HepG2 (cell line): ENCODE measurements at regions not wholly inside any gene's neighbourhood (a gene's known extent, or its start where the extent isn't known, plus 50 kb on each side); places are given as distances from the start of the nearest gene placed in this dataset.

ENCODE experiments used
- ATAC-seq: fragments of 200-7000 bp; cut with Tn5 transposase; 3 replicates; pipeline ENCODE4 v1.9.1; 2020; ENCODE audit warnings: mild to moderate bottlenecking, moderate library complexity
- BruUV-seq: library from RNA; stranded (reverse); fragments of 400-500 nt; replicated peaks from 2 replicates; lab custom pipeline; 2021; lab: Mats Ljungman, UMichigan
- CTCF ChIA-PET: fragments of 300-600 bp; formaldehyde crosslinking; extraction: SDS; loops from one replicate; lab custom pipeline; 2021; ENCODE audit warnings: low total read pairs, inconsistent platforms, low intra/inter-chr PET ratio; lab: Yijun Ruan, JAX
- POLR2A ChIA-PET: fragments of 350-600 bp; sonication (Branson Sonifier 250); formaldehyde crosslinking; loops from one replicate; lab custom pipeline; 2020; ENCODE audit warnings: antibody characterized with exemption, inconsistent platforms; lab: Yijun Ruan, JAX
- DNase-seq: peaks from one replicate; pipeline ENCODE4 v3.0.0-alpha.2; 2015; ENCODE audit warnings: low spot score
- FAIRE-seq: peaks from 3 replicates; lab custom pipeline; 2011; peaks lifted over from hg19 to GRCh38; lab: Jason Lieb, UNC
- H2AFZ ChIP-seq: one replicate; pipeline ENCODE4 v1.6.1; 2011; ENCODE audit warnings: low read length, inconsistent platforms
- H3K27ac ChIP-seq: fragments of 300-600 bp; 3 replicates; pipeline ENCODE4 v1.8.0; 2011; ENCODE audit warnings: mixed run types, mild to moderate bottlenecking, mixed read lengths, low read length, inconsistent platforms; ENCODE audit not compliant: insufficient read depth; ENCODE audit errors: extremely low read length
- H3K27me3 ChIP-seq, 2 experiments: fragments of 200-600 bp in 1 of 2; 2 replicates in 1 of 2; 3 replicates in 1 of 2; pipeline versions ENCODE4 v1.6.0 to v1.8.0; 2011; ENCODE audit warnings: low read length in 2 of 2, mild to moderate bottlenecking in 2 of 2, moderate library complexity in 2 of 2, inconsistent platforms in 1 of 2; ENCODE audit not compliant: insufficient read depth in 2 of 2, control insufficient read depth in 1 of 2
- H3K36me3 ChIP-seq, 2 experiments: fragments of 200-600 bp in 1 of 2; replicated peaks in 1 of 2; 2 replicates in 1 of 2; 3 replicates in 1 of 2; pipeline versions ENCODE4 v1.5.1 to v1.8.0; 2011; ENCODE audit warnings: low read length in 2 of 2, inconsistent platforms in 1 of 2; ENCODE audit not compliant: insufficient read depth in 2 of 2, control insufficient read depth in 1 of 2
- H3K4me1 ChIP-seq: 2 replicates; pipeline ENCODE4 v1.5.1; 2012; ENCODE audit warnings: low read length, inconsistent platforms; ENCODE audit not compliant: insufficient read depth
- H3K4me2 ChIP-seq: 2 replicates; pipeline ENCODE4 v1.6.0; 2011; ENCODE audit warnings: low read depth, low read length, inconsistent platforms
- H3K4me3 ChIP-seq, 3 experiments: fragments of 200-600 bp in 1 of 3; sonication (generic), shearing (Covaris generic) in 1 of 3; replicated peaks in 1 of 3; 2 replicates each; pipeline ENCODE4 v1.5.1; 2011 to 2016; ENCODE audit warnings: low read length in 3 of 3, inconsistent platforms in 2 of 3, low read depth in 2 of 3, mild to moderate bottlenecking in 2 of 3, control low read depth in 1 of 3, mixed read lengths in 1 of 3; ENCODE audit not compliant: insufficient read depth in 1 of 3
- H3K79me2 ChIP-seq: one replicate; pipeline ENCODE4 v1.6.1; 2011; ENCODE audit warnings: low read length, inconsistent platforms; ENCODE audit not compliant: insufficient read depth
- H3K9ac ChIP-seq: 2 replicates; pipeline ENCODE4 v1.6.0; 2011; ENCODE audit warnings: mild to moderate bottlenecking, low read depth, low read length, inconsistent platforms; ENCODE audit not compliant: insufficient read depth
- H3K9me3 ChIP-seq: 2 replicates; pipeline ENCODE4 v1.5.1; 2012; ENCODE audit warnings: mild to moderate bottlenecking, low read length
- H4K20me1 ChIP-seq: 2 replicates; pipeline ENCODE4 v1.6.0; 2011; ENCODE audit warnings: inconsistent platforms, mild to moderate bottlenecking, low read length, moderate library complexity; ENCODE audit not compliant: insufficient read depth
- ATRX ChIP-seq: sonication (generic); formaldehyde crosslinking; IDR thresholded peaks from 2 replicates; pipeline ENCODE4 v1.4.0; 2020; ENCODE audit warnings: missing genetic modification reagents, borderline replicate concordance
- BRCA1 ChIP-seq: sonication (generic); formaldehyde crosslinking; IDR thresholded peaks from 2 replicates; pipeline ENCODE4 v1.4.0; 2020; ENCODE audit warnings: missing genetic modification reagents
- DBP ChIP-seq: sonication (generic); formaldehyde crosslinking; IDR thresholded peaks from 2 replicates; pipeline ENCODE4 v1.4.0; 2020; ENCODE audit warnings: missing genetic modification reagents; ENCODE audit errors: not compliant biosample characterization
- FOXM1 ChIP-seq: sonication (generic); formaldehyde crosslinking; IDR thresholded peaks from 2 replicates; pipeline ENCODE4 v1.5.0; 2020; ENCODE audit warnings: missing genetic modification reagents
- GABPA ChIP-seq, 2 experiments: IDR thresholded peaks; 2 replicates each; pipeline ENCODE4 v1.6.1; 2011 to 2016; ENCODE audit warnings: low read depth in 2 of 2, low read length in 1 of 2, missing biosample characterization in 1 of 2, missing genetic modification characterization in 1 of 2
- GMEB2 ChIP-seq: IDR thresholded peaks from 2 replicates; pipeline ENCODE4 v1.6.1; 2016; ENCODE audit warnings: missing biosample characterization, missing genetic modification reagents, low read depth
- GPN1 ChIP-seq: sonication (generic); formaldehyde crosslinking; IDR thresholded peaks from 2 replicates; pipeline ENCODE4 v1.5.1; 2020; ENCODE audit warnings: missing genetic modification reagents, borderline replicate concordance
- NKX3-1 ChIP-seq: sonication (generic); formaldehyde crosslinking; IDR thresholded peaks from 2 replicates; pipeline ENCODE4 v1.5.0; 2020; ENCODE audit warnings: missing genetic modification reagents
- PCBP1 ChIP-seq: fragments of 200-400 bp; formaldehyde crosslinking; IDR thresholded peaks from 2 replicates; pipeline ENCODE4 v1.6.1; 2017; ENCODE audit warnings: mild to moderate bottlenecking, low read depth, low read length, borderline replicate concordance
- POLR2G ChIP-seq: fragments of 200-400 bp; formaldehyde crosslinking; IDR thresholded peaks from 2 replicates; pipeline ENCODE4 v1.6.1; 2018; ENCODE audit warnings: mild to moderate bottlenecking, low read depth, low read length, moderate library complexity
- ZBTB26 ChIP-seq: IDR thresholded peaks from 2 replicates; pipeline ENCODE4 v1.6.1; 2016; ENCODE audit warnings: missing compliant biosample characterization, missing genetic modification reagents, borderline replicate concordance
- ZFP82 ChIP-seq: sonication (generic); formaldehyde crosslinking; IDR thresholded peaks from 2 replicates; pipeline ENCODE4 v1.5.1; 2020; ENCODE audit warnings: mild to moderate bottlenecking, missing genetic modification reagents, borderline replicate concordance
- ZNF317 ChIP-seq: sonication (generic); formaldehyde crosslinking; IDR thresholded peaks from 2 replicates; pipeline ENCODE4 v1.5.0; 2020; ENCODE audit warnings: mild to moderate bottlenecking, missing genetic modification reagents
- ZNF672 ChIP-seq: sonication (generic); formaldehyde crosslinking; IDR thresholded peaks from 2 replicates; pipeline ENCODE4 v1.8.1; 2022; ENCODE audit warnings: missing genetic modification reagents
- WGBS: methylation state at CpG from one replicate; pipeline ENCODE4 v1.1.6; 2017; ENCODE audit warnings: low lambda C conversion rate; 5-methylcytosine and 5-hydroxymethylcytosine counted together
- in situ Hi-C: cut with HindIII; loops from 2 replicates; pipeline ENCODE4 v1.10.0; 2017; ENCODE audit warnings: low pct_unique_long_range_greater_than_20kb; ENCODE audit not compliant: extremely low pct_ligation_motif_present
- intact Hi-C: fragments of 100-400 bp; cut with micrococcal nuclease; formaldehyde crosslinking; loops from one replicate; pipeline ENCODE4 v1.10.0; 2022; ENCODE audit not compliant: unreplicated experiment

GRCh38 chr20:60485012-60485760 is 527.0 kb downstream of the CDH26 start:
- ChIA-PET CTCF (no interaction called here), POLR2A (no interaction called here)
- Histone ChIP-seq H2AFZ (no peak overlapping the region), H3K4me3 (no peak overlapping the region), H3K79me2 (no peaks in the 10 kb centered on the region), H3K36me3 (no peaks in the 10 kb centered on the region), H3K9ac (no peak overlapping the region), H3K9me3 (peaks cover 61% of the 10 kb centered on the region), H3K27me3 (peaks cover 0 to 6% of the 10 kb centered on the region in 2 experiments; a peak in 1 of 5 replicates), H3K27ac (no peak overlapping the region), H3K4me2 (no peak overlapping the region)
- no TSS peak for BruUV-seq
- ATAC-seq: no peak
- 30% methylated on average over 19 of the region's 20 CpGs for WGBS
- intact Hi-C loops: no loop called here
- FAIRE-seq: no peak
- TF ChIP-seq NKX3-1 (CRISPR knock-in tag) (no peak), PCBP1 (no peak), ZNF317 (CRISPR knock-in tag) (no peak), ZNF672 (CRISPR knock-in tag) (no peak), GMEB2 (CRISPR knock-in tag) (no peak), ZBTB26 (CRISPR knock-in tag) (no peak), ATRX (CRISPR knock-in tag) (no peak), BRCA1 (CRISPR knock-in tag) (no peak), GABPA (IDR thresholded peaks at IDR 0.05; ENCODE audit: low read depth, low read length) (no peak), GABPA (CRISPR knock-in tag; IDR thresholded peaks at IDR 0.05; ENCODE audit: low read depth) (no peak), FOXM1 (CRISPR knock-in tag) (no peak), DBP (no peak), POLR2G (no peak), ZFP82 (CRISPR knock-in tag) (no peak), GPN1 (CRISPR knock-in tag) (no peak)
- TF ChIP-seq, all 625 proteins: peak for 0
- in situ Hi-C loops: no loop called here
- Histone ChIP-seq H4K20me1 (no peaks in the 10 kb centered on the region), H3K4me1 (no peaks in the 10 kb centered on the region)
- DNase-seq: no peak
